ENCODE measurements at regions not wholly inside any gene's neighbourhood (a gene's known extent, or its start where the extent isn't known, plus 50 kb on each side); places are given as distances from the start of the nearest gene placed in this dataset.

- no peaks in the 10 kb centered on the region for H3K36me3 Mint-ChIP-seq (ENCODE audit: insufficient read depth, unreplicated experiment)
- Histone ChIP-seq H3K36me3 (ENCODE audit: control insufficient read depth, insufficient read depth, low read length) (no peaks in the 10 kb centered on the region), H3K4me1 (no peaks in the 10 kb centered on the region), H3K9me3 (no peaks in the 10 kb centered on the region), H3K4me3 (ENCODE audit: low read depth, low read length) (no peak overlapping the region), H3K27me3 (replicated peaks; ENCODE audit: control insufficient read depth, insufficient read depth, low read length) (no peaks in the 10 kb centered on the region)
- ChIA-PET CTCF (no interaction called here), POLR2A (no interaction called here)
- no peak for TF ChIP-seq CTCF (IDR thresholded peaks at IDR 0.05; ENCODE audit: insufficient read depth in 1 of 2, low read depth in 1 of 2, low read length in 1 of 2, severe bottlenecking in 1 of 2, unreplicated experiment in 1 of 2)
- H3K4me3 Mint-ChIP-seq (ENCODE audit: unreplicated experiment) = no peak overlapping the region
- intact Hi-C loops (cut with micrococcal nuclease; ENCODE audit: unreplicated experiment) = no loop called here
- no TSS peak for BruUV-seq (replicated peaks)
- no peaks in the 10 kb centered on the region for H3K9me3 Mint-ChIP-seq (ENCODE audit: unreplicated experiment)
- H3K27me3 Mint-ChIP-seq (ENCODE audit: insufficient read depth, unreplicated experiment) = peaks cover 6% of the 10 kb centered on the region
- DNase-seq = no peak
- H3K27ac Mint-ChIP-seq (ENCODE audit: unreplicated experiment) = no peak overlapping the region
- H3K4me1 Mint-ChIP-seq (ENCODE audit: low read depth, unreplicated experiment) = no peaks in the 10 kb centered on the region
These were observed 157.6 kb upstream of the CCNH start for GRCh38 chr5:87570366-87570765.

- POLR2A ChIA-PET = no interaction called here
- no peaks in the 10 kb centered on the region for H3K9me3 Mint-ChIP-seq (ENCODE audit: unreplicated experiment)
- H3K4me3 Mint-ChIP-seq (ENCODE audit: unreplicated experiment) = no peak overlapping the region
- no peak overlapping the region for H3K27ac Mint-ChIP-seq (ENCODE audit: unreplicated experiment)
- CTCF ChIA-PET = no interaction called here
- no peaks in the 10 kb centered on the region for H3K4me1 Mint-ChIP-seq (ENCODE audit: low read depth, unreplicated experiment)
- BruUV-seq (replicated peaks) = no TSS peak
- Histone ChIP-seq H3K36me3 (ENCODE audit: control insufficient read depth, insufficient read depth, low read length) (no peaks in the 10 kb centered on the region), H3K9me3 (no peaks in the 10 kb centered on the region), H3K27me3 (replicated peaks; ENCODE audit: control insufficient read depth, insufficient read depth, low read length) (no peaks in the 10 kb centered on the region), H3K4me1 (no peaks in the 10 kb centered on the region), H3K4me3 (ENCODE audit: low read depth, low read length) (no peak overlapping the region)
- intact Hi-C loops (cut with micrococcal nuclease; ENCODE audit: unreplicated experiment) = no loop called here
- no peak for DNase-seq
- H3K36me3 Mint-ChIP-seq (ENCODE audit: insufficient read depth, unreplicated experiment) = no peaks in the 10 kb centered on the region
- TF ChIP-seq CTCF (IDR thresholded peaks at IDR 0.05; ENCODE audit: insufficient read depth in 1 of 2, low read depth in 1 of 2, low read length in 1 of 2, severe bottlenecking in 1 of 2, unreplicated experiment in 1 of 2) = no peak
- peaks cover 6% of the 10 kb centered on the region for H3K27me3 Mint-ChIP-seq (ENCODE audit: insufficient read depth, unreplicated experiment)
These were observed 149.3 kb upstream of the CCNH start for GRCh38 chr5:87562068-87562467.

- no peaks in the 10 kb centered on the region for H3K9me3 ChIP-seq
- H3K4me1 ChIP-seq = no peaks in the 10 kb centered on the region
- no peaks in the 10 kb centered on the region for H3K27me3 ChIP-seq (replicated peaks; ENCODE audit: control insufficient read depth, insufficient read depth, low read length)
- H3K4me3 ChIP-seq (ENCODE audit: low read depth, low read length) = no peak overlapping the region
- no TSS peak for BruUV-seq (replicated peaks)
- no peaks in the 10 kb centered on the region for H3K9me3 Mint-ChIP-seq (ENCODE audit: unreplicated experiment)
- POLR2A ChIA-PET = no interaction called here
- no peaks in the 10 kb centered on the region for H3K36me3 ChIP-seq (ENCODE audit: control insufficient read depth, insufficient read depth, low read length)
- H3K4me1 Mint-ChIP-seq (ENCODE audit: low read depth, unreplicated experiment) = no peaks in the 10 kb centered on the region
- H3K27me3 Mint-ChIP-seq (ENCODE audit: insufficient read depth, unreplicated experiment) = peaks cover 2% of the 10 kb centered on the region
- CTCF ChIA-PET = no interaction called here
- H3K27ac Mint-ChIP-seq (ENCODE audit: unreplicated experiment) = no peak overlapping the region
- no peak overlapping the region for H3K4me3 Mint-ChIP-seq (ENCODE audit: unreplicated experiment)
- DNase-seq = no peak
- TF ChIP-seq CTCF (IDR thresholded peaks at IDR 0.05; ENCODE audit: insufficient read depth in 1 of 2, low read depth in 1 of 2, low read length in 1 of 2, severe bottlenecking in 1 of 2, unreplicated experiment in 1 of 2) = no peak
- H3K36me3 Mint-ChIP-seq (ENCODE audit: insufficient read depth, unreplicated experiment) = no peaks in the 10 kb centered on the region
- intact Hi-C loops (cut with micrococcal nuclease; ENCODE audit: unreplicated experiment) = no loop called here
These were observed 147.8 kb upstream of the CCNH start for GRCh38 chr5:87560528-87560927.
